Sigmoid colon (tissue), 6 donors: ENCODE measurements at regions not wholly inside any gene's neighbourhood (a gene's known extent, or its start where the extent isn't known, plus 50 kb on each side); places are given as distances from the start of the nearest gene placed in this dataset.
A peak's percentile ranks its signal among the peaks of the same experiment; 100 is the strongest.

Source experiments
- DNase-seq: peaks from one replicate; pipeline ENCODE4 v3.0.0-alpha.2; 2019
- H3K27ac ChIP-seq, 4 donors: fragments of 200-600 bp; sonication (generic); one replicate each; pipeline ENCODE4 v1.5.1; 2016 to 2019; ENCODE audit warnings: mild to moderate bottlenecking in 1 of 4
- H3K27me3 ChIP-seq, 3 donors: fragments of 200-600 bp; sonication (generic); one replicate each; pipeline ENCODE4 v1.5.1; 2019; ENCODE audit warnings: mild to moderate bottlenecking in 1 of 3
- H3K36me3 ChIP-seq, 4 donors: fragments of 200-600 bp; sonication (generic); one replicate each; pipeline ENCODE4 v1.5.1; 2016 to 2019
- H3K4me1 ChIP-seq, 4 donors: fragments of 200-600 bp; sonication (generic); one replicate each; pipeline ENCODE4 v1.5.1; 2017 to 2019
- H3K4me3 ChIP-seq, 4 donors: fragments of 200-600 bp; sonication (generic); one replicate each; pipeline ENCODE4 v1.5.1; 2017 to 2019; ENCODE audit warnings: mild to moderate bottlenecking in 2 of 4, moderate library complexity in 1 of 4
- H3K9me3 ChIP-seq, 4 donors: fragments of 200-600 bp in 3 of 4; sonication (generic) in 3 of 4; one replicate each; pipeline versions ENCODE4 v1.5.1 to v1.6.1; 2013 to 2019
- CTCF ChIP-seq, 4 experiments: fragments of 450-650 bp in 3 of 4; fragments of 200-600 bp in 1 of 4; IDR thresholded peaks; one replicate each; pipeline ENCODE4 v1.5.1; 2016 to 2019; ENCODE audit warnings: antibody characterized with exemption in 4 of 4, mild to moderate bottlenecking in 3 of 4, moderate library complexity in 2 of 4
- EP300 ChIP-seq, 4 donors: sonication (generic); formaldehyde crosslinking; IDR thresholded peaks; one replicate each; pipeline ENCODE4 v1.6.1; 2017; ENCODE audit warnings: antibody characterized with exemption in 4 of 4
- POLR2A ChIP-seq, 2 donors: fragments of 450-650 bp; IDR thresholded peaks; one replicate each; pipeline ENCODE4 v1.6.1; 2016; ENCODE audit warnings: antibody characterized with exemption in 2 of 2, mild to moderate bottlenecking in 2 of 2, moderate library complexity in 2 of 2
- POLR2AphosphoS5 ChIP-seq, 4 donors: sonication (generic); formaldehyde crosslinking; IDR thresholded peaks; one replicate each; pipeline ENCODE4 v1.6.1; 2017; ENCODE audit warnings: antibody characterized with exemption in 4 of 4
- WGBS, 2 donors: extraction: QIAGEN DNeasy Blood & Tissue Kit; methylation state at CpG; one replicate each; pipeline ENCODE4 v1.1.7; 2013; 5-methylcytosine and 5-hydroxymethylcytosine counted together
- intact Hi-C: fragments of 100-400 bp; cut with DNase I; formaldehyde crosslinking; loops from one replicate; pipeline ENCODE4 v1.15.1; 2023
- donor health status: healthy with polysubstance abuse.
- donor health status: healthy.

GRCh38 chr1:87683196-87683956 lies 354.7 kb downstream of the LMO4 start:
- no peak for TF ChIP-seq EP300 (IDR thresholded peaks at IDR 0.05)
- TF ChIP-seq POLR2A (IDR thresholded peaks at IDR 0.05) = no peak
- TF ChIP-seq CTCF (IDR thresholded peaks at IDR 0.05) = no peak
- TF ChIP-seq POLR2AphosphoS5 (IDR thresholded peaks at IDR 0.05) = no peak
- Histone ChIP-seq H3K4me3 (peak overlapping the region; percentile 36 to 52 (median 44)), H3K4me1 (peaks cover 0 to 35% (median 30%) of the 10 kb centered on the region in 4 donors), H3K27me3 (no peaks in the 10 kb centered on the region), H3K27ac (peak overlapping the region in 3 of 4 donors; percentile 71 to 77 (median 72)), H3K36me3 (no peaks in the 10 kb centered on the region), H3K9me3 (peaks cover 0 to 3% (median 0%) of the 10 kb centered on the region in 4 donors)
- no peak for DNase-seq
- WGBS, 2 donors = 78 to 90% methylated on average over 4 of the region's 4 CpGs
- intact Hi-C loops = loop anchor here (10.0 kb wide), 1 partner anchor 381 kb away; no protein-coding TSS in a partner anchor

GRCh38 chr1:87684194-87684593 lies 355.5 kb downstream of the LMO4 start:
- Histone ChIP-seq H3K4me3 (peak overlapping the region; percentile 36 to 52 (median 44)), H3K9me3 (peaks cover 0 to 3% (median 0%) of the 10 kb centered on the region in 4 donors), H3K36me3 (no peaks in the 10 kb centered on the region), H3K27me3 (no peaks in the 10 kb centered on the region), H3K27ac (peak overlapping the region; percentile 5 to 77 (median 72)), H3K4me1 (peaks cover 0 to 35% (median 30%) of the 10 kb centered on the region in 4 donors)
- WGBS, 2 donors = 13 to 55% methylated on average over 14 of the region's 14 CpGs
- intact Hi-C loops = loop anchor here (10.0 kb wide), 1 partner anchor 381 kb away; no protein-coding TSS in a partner anchor
- TF ChIP-seq POLR2A (IDR thresholded peaks at IDR 0.05) = no peak
- peak in 2 of 4 donors; percentile 7 to 21 for TF ChIP-seq POLR2AphosphoS5 (IDR thresholded peaks at IDR 0.05)
- no peak for DNase-seq

- peaks cover 0 to 35% (median 30%) of the 10 kb centered on the region in 4 donors for H3K4me1 ChIP-seq
- H3K36me3 ChIP-seq = no peaks in the 10 kb centered on the region
- peak overlapping the region; percentile 5 to 77 (median 72) for H3K27ac ChIP-seq
- no peaks in the 10 kb centered on the region for H3K9me3 ChIP-seq
- 8 to 46% methylated on average over 6 of the region's 6 CpGs for WGBS, 2 donors
- no peaks in the 10 kb centered on the region for H3K27me3 ChIP-seq
- DNase-seq = no peak
- peak overlapping the region; percentile 36 to 52 (median 44) for H3K4me3 ChIP-seq
- intact Hi-C loops = loop anchor here (5.0 to 10.0 kb wide), 3 partner anchors 203 to 380 kb away; no protein-coding TSS in a partner anchor
- TF ChIP-seq POLR2AphosphoS5 (IDR thresholded peaks at IDR 0.05) (peak in 1 of 4 donors; percentile 18), CTCF (IDR thresholded peaks at IDR 0.05) (no peak)
These were observed 356.1 kb downstream of the LMO4 start for GRCh38 chr1:87684713-87685205.

GRCh38 chr1:87685311-87686135 lies 356.8 kb downstream of the LMO4 start:
- peak overlapping the region in 1 of 4 donors; percentile 48 for H3K4me3 ChIP-seq
- WGBS, 2 donors = 60 to 66% methylated on average over 16 of the region's 16 CpGs
- H3K27ac ChIP-seq = peak overlapping the region in 3 of 4 donors; percentile 71 to 77 (median 72)
- no peak for DNase-seq
- H3K9me3 ChIP-seq = no peaks in the 10 kb centered on the region
- no peaks in the 10 kb centered on the region for H3K27me3 ChIP-seq
- TF ChIP-seq CTCF (IDR thresholded peaks at IDR 0.05) (no peak), POLR2A (IDR thresholded peaks at IDR 0.05) (no peak)
- no peaks in the 10 kb centered on the region for H3K36me3 ChIP-seq
- H3K4me1 ChIP-seq = peaks cover 0 to 35% (median 30%) of the 10 kb centered on the region in 4 donors
- intact Hi-C loops = loop anchor here (2.0 to 10.0 kb wide), 4 partner anchors 202 to 379 kb away; no protein-coding TSS in a partner anchor
